ENCODE measurements at regions not wholly inside any gene's neighbourhood (a gene's known extent, or its start where the extent isn't known, plus 50 kb on each side); places are given as distances from the start of the nearest gene placed in this dataset.
A peak's percentile ranks its signal among the peaks of the same experiment; 100 is the strongest.
"Not testable (repeated sequence)": the region's sequence is repeated elsewhere in the genome, so short reads cannot be mapped to it uniquely, and the experiment has no call there.

- TF ChIP-seq CTCF (conservative IDR thresholded peaks at IDR 0.05) = peak; percentile 41; the same call in 2 of the 3 replicates
- H3K4me1 ChIP-seq (ENCODE audit: insufficient read depth, low read length); H3K79me2 ChIP-seq (ENCODE audit: insufficient read depth, low read length); H2AK5ac ChIP-seq (ENCODE audit: insufficient read length, low read length); H4K20me1 ChIP-seq (ENCODE audit: control insufficient read depth, insufficient read depth, insufficient read length); H3K4me2 ChIP-seq (ENCODE audit: insufficient read depth, insufficient read length, low read length); H2AFZ ChIP-seq (ENCODE audit: low read length); H3K9ac ChIP-seq (ENCODE audit: extremely low read depth, insufficient read length, low read length); H3K14ac ChIP-seq (ENCODE audit: insufficient read depth, low read length); H3K56ac ChIP-seq (ENCODE audit: insufficient read length, low read depth, low read length); H3K9me3 Mint-ChIP-seq; H4K91ac ChIP-seq (ENCODE audit: insufficient read length, low read depth, low read length); H3K79me1 ChIP-seq (ENCODE audit: insufficient read depth, low read depth, low read length, poor library complexity, severe bottlenecking); H3K27me3 ChIP-seq (ENCODE audit: insufficient read depth, low read length); DNase-seq; H3K27ac ChIP-seq (ENCODE audit: insufficient read length, low read depth, low read length); H3K4me3 Mint-ChIP-seq; H3K36me3 Mint-ChIP-seq (ENCODE audit: insufficient read depth in 1 of 3, low read depth in 3 of 3); H3K4ac ChIP-seq (ENCODE audit: low read depth, low read length); H2BK12ac ChIP-seq (ENCODE audit: insufficient read length, low read depth, low read length); H3K9me3 ChIP-seq (ENCODE audit: control insufficient read depth, low read depth, low read length); H2BK20ac ChIP-seq (ENCODE audit: low read depth, low read length, poor library complexity, severe bottlenecking); H4K8ac ChIP-seq (replicated peaks; ENCODE audit: insufficient read length, low read depth, low read length); H3K27ac Mint-ChIP-seq; H3K23ac ChIP-seq (ENCODE audit: insufficient read length, low read depth, low read length); H3K23me2 ChIP-seq (ENCODE audit: insufficient read length, low read depth, low read length, poor library complexity, severe bottlenecking); H2BK120ac ChIP-seq (ENCODE audit: low read depth, low read length, poor library complexity, severe bottlenecking); H4K5ac ChIP-seq (ENCODE audit: insufficient read length, low read depth, low read length); H3K27me3 Mint-ChIP-seq (ENCODE audit: low read depth); H2BK15ac ChIP-seq (ENCODE audit: low read depth, low read length); H3T11ph ChIP-seq (ENCODE audit: low read length); H3K18ac ChIP-seq (ENCODE audit: insufficient read length, low read depth, low read length); H2BK5ac ChIP-seq (ENCODE audit: insufficient read length, low read length): not testable (repeated sequence)
- H3K4me1 Mint-ChIP-seq = peaks cover 10% of the 10 kb centered on the region in 2 experiments
- no CpG with 5 or more reads among the region's 1 CpG for WGBS (ENCODE audit: extremely low coverage, insufficient read length, low lambda C conversion rate)
Observed at GRCh38 chr6:60935970-60936369, 1350.1 kb downstream of the KHDRBS2 start.

GRCh38 chr6:60919652-60920051, 1366.4 kb downstream of the KHDRBS2 start:
- not testable (repeated sequence) for H3K23me2 ChIP-seq (ENCODE audit: insufficient read length, low read depth, low read length, poor library complexity, severe bottlenecking); H3K4me3 Mint-ChIP-seq; H2BK12ac ChIP-seq (ENCODE audit: insufficient read length, low read depth, low read length); DNase-seq; H3K23ac ChIP-seq (ENCODE audit: insufficient read length, low read depth, low read length); H3K36me3 Mint-ChIP-seq (ENCODE audit: insufficient read depth in 1 of 3, low read depth in 3 of 3); H2BK5ac ChIP-seq (ENCODE audit: insufficient read length, low read length); H2BK120ac ChIP-seq (ENCODE audit: low read depth, low read length, poor library complexity, severe bottlenecking); H3K27me3 ChIP-seq (ENCODE audit: insufficient read depth, low read length); H3K27ac Mint-ChIP-seq; H2AK5ac ChIP-seq (ENCODE audit: insufficient read length, low read length); H3K56ac ChIP-seq (ENCODE audit: insufficient read length, low read depth, low read length); H3K79me2 ChIP-seq (ENCODE audit: insufficient read depth, low read length); H3K4me1 Mint-ChIP-seq; H3K9me3 ChIP-seq (ENCODE audit: control insufficient read depth, low read depth, low read length); H4K20me1 ChIP-seq (ENCODE audit: control insufficient read depth, insufficient read depth, insufficient read length); H3K79me1 ChIP-seq (ENCODE audit: insufficient read depth, low read depth, low read length, poor library complexity, severe bottlenecking); H3K9ac ChIP-seq (ENCODE audit: extremely low read depth, insufficient read length, low read length); H3K27ac ChIP-seq (ENCODE audit: insufficient read length, low read depth, low read length); H4K5ac ChIP-seq (ENCODE audit: insufficient read length, low read depth, low read length); H3K27me3 Mint-ChIP-seq (ENCODE audit: low read depth); H3K4ac ChIP-seq (ENCODE audit: low read depth, low read length); H3K9me3 Mint-ChIP-seq; H4K91ac ChIP-seq (ENCODE audit: insufficient read length, low read depth, low read length); H3K4me2 ChIP-seq (ENCODE audit: insufficient read depth, insufficient read length, low read length); H3K18ac ChIP-seq (ENCODE audit: insufficient read length, low read depth, low read length); H3K14ac ChIP-seq (ENCODE audit: insufficient read depth, low read length); H2BK15ac ChIP-seq (ENCODE audit: low read depth, low read length); H3T11ph ChIP-seq (ENCODE audit: low read length); H3K4me1 ChIP-seq (ENCODE audit: insufficient read depth, low read length); H4K8ac ChIP-seq (replicated peaks; ENCODE audit: insufficient read length, low read depth, low read length); H2BK20ac ChIP-seq (ENCODE audit: low read depth, low read length, poor library complexity, severe bottlenecking); H2AFZ ChIP-seq (ENCODE audit: low read length)
- no CpG with 5 or more reads among the region's 1 CpG for WGBS (ENCODE audit: extremely low coverage, insufficient read length, low lambda C conversion rate)
